Medulla oblongata (tissue), 1 donor: ENCODE measurements at regions not wholly inside any gene's neighbourhood (a gene's known extent, or its start where the extent isn't known, plus 50 kb on each side); places are given as distances from the start of the nearest gene placed in this dataset.

Experiments used
- DNase-seq: peaks from one replicate; pipeline ENCODE4 v3.0.0-alpha.2; 2015; ENCODE audit errors: extremely low spot score

DNA sequence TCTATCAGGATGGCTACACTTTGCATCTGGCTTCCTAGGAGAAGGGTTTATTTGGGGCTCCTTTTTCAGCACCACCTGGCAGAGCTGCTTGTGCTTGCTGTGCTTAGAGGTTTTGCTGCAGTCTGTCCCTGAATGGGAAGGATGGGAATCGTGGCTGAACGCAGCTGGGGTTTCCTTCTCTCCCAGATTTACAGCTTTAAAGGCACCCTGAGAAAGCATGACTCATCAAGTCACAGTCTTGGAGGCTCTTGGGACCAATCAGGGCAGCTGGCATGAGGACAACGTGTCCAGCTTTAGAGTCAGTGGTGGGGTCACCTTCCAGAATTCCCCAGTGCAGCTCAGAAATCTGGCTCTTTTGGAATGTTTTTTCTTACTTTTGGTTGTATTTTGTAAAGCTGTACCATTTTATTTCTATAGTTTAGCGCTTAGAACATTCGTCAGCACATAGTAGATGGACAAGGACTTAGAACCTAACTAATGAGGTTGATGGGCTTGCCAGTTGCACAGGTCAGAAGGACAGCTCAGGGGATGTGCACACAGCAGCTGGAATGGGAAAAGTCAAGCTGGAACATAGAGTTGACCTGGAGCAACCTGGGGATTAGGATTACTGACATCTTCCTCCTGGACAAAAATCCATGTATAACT is 222.6 kb downstream of the PRDM2 start:
- DNase-seq: no peak

GRCh38 chr1:13926556-13926955 is 226.6 kb downstream of the PRDM2 start:
- no peak for DNase-seq

GRCh38 chr1:13927736-13928135 is 227.7 kb downstream of the PRDM2 start:
- DNase-seq: no peak

DNA sequence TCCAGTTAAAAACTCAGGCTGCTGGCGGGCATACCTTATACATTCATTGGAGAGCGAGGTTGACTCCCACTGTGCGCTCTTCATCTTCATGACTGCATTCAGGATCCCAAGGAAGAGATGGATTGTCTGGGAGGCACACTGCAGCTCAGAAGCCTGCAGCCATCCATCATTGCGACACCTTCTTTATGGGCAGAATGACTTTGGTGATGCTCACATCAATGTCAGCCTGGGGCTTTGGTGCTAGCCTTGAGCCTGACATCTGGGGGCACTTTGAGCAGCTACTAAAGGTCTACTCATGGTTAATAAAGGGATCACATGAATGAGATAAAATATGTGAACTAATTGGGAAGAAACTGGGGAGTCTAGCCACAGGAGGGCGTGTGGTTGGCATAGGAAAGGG is 229.3 kb downstream of the PRDM2 start:
- no peak for DNase-seq

GRCh38 chr1:13930151-13930550 is 230.2 kb downstream of the PRDM2 start:
- no peak for DNase-seq

- DNase-seq: no peak
Measured at GRCh38 chr1:13931226-13931625, 231.2 kb downstream of the PRDM2 start.

DNA sequence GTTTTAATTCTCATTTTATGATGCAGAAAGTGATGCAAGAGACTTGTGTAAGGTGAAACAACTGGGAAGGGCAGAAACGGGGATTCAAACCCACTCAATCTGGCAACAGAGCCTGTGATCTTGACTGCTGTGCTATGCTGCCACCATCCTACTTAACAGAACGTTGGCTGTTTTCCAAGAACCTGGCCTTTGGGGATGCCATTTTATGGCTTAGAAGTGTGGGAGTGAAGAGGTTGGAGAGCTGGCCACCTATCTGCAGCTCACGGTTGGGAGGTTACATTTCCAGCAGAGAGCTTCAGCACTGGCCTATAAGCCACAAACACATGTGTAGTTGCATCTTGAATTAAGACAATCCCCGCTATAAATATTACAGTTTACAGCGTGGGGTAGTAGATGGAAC is 235.3 kb downstream of the PRDM2 start:
- no peak for DNase-seq

- DNase-seq: no peak
Measured at GRCh38 chr1:13941315-13941714, 241.3 kb downstream of the PRDM2 start.

GRCh38 chr1:13943055-13943454 is 243.1 kb downstream of the PRDM2 start:
- no peak for DNase-seq

DNA sequence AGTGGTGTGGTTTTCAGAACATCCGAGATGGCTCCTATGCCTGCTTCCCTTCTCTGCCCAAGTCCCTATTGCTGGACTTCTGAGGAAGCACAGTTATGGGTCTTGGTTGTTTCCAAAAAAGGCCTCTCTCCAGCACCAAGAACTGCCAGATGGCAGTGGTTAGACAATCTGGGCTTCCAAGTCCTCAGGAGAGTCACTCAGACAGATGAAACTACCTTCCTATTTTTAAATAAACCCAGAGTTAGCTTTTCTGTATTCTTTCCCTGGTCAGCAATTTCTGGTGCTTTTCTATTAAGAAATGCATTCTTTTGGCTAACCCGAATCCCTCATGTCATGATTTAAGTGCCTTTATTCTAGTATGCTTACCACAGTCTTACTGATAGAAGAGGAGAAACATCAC is 245.9 kb downstream of the PRDM2 start:
- DNase-seq: no peak

DNA sequence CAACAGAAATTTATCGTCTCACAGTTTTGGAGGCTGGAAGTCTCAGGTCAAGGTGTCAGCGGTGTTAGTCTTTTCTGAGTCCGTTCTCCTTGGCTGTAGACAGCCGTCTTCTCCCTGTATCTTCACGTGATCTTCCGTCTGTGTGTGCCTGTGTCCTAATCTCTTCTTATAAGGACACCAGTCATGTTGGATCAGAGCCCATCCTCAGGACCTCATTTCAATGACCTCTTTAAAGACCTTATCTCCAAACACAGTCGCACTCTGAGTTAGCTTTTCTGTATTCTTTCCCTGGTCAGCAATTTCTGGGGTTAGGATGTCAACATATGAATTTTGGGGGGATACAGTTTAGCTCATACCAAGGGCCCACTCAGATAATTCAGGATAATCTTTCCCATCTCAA is 247.7 kb downstream of the PRDM2 start:
- DNase-seq: no peak

DNA sequence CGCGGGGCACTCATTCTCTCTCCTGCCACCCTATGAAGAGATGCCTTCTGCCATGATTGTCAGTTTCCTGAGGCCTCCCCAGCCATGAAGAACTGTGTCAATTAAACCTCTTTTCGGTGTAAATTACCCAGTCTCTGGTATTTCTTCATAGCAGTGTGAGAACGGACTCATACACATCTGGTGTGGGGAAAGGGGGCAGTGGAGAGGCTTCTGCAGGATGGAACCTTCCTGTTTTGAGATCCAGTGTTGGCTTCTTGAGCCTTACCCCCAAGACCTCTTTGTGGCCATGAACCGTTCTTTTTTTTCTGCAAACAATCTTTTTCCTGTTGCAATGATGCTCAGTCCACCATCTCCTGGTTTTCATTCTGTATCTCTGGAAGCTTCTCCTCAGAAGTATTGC is 248.4 kb downstream of the PRDM2 start:
- no peak for DNase-seq

DNA sequence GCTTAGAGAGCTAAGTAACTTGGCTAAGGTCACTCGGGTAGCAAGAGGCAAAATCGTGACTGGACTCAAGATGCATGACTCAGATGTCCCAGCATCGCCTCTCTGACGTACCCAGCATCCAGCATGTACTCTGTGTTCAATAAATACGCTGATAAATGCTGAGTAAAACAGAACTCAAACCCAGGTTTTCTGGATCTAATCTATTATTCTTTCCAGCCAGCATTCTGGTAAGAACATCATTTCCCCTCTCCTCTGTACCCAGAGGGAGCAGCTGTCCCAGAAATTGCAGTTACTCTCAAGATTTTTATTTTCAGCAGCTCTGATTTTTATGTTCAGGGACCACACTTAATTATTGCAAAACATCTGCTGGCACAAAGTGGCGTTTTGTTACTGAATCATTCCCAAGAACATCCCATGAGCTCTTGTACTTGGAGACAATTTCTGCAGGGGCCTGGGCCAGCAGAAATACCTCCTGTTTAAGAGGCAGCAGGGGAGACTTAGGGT is 249.0 kb downstream of the PRDM2 start:
- DNase-seq: peak; percentile 15

GRCh38 chr1:13949546-13949945 is 249.6 kb downstream of the PRDM2 start:
- no peak for DNase-seq

- no peak for DNase-seq
Measured at GRCh38 chr1:13950637-13951036, 250.6 kb downstream of the PRDM2 start.

DNA sequence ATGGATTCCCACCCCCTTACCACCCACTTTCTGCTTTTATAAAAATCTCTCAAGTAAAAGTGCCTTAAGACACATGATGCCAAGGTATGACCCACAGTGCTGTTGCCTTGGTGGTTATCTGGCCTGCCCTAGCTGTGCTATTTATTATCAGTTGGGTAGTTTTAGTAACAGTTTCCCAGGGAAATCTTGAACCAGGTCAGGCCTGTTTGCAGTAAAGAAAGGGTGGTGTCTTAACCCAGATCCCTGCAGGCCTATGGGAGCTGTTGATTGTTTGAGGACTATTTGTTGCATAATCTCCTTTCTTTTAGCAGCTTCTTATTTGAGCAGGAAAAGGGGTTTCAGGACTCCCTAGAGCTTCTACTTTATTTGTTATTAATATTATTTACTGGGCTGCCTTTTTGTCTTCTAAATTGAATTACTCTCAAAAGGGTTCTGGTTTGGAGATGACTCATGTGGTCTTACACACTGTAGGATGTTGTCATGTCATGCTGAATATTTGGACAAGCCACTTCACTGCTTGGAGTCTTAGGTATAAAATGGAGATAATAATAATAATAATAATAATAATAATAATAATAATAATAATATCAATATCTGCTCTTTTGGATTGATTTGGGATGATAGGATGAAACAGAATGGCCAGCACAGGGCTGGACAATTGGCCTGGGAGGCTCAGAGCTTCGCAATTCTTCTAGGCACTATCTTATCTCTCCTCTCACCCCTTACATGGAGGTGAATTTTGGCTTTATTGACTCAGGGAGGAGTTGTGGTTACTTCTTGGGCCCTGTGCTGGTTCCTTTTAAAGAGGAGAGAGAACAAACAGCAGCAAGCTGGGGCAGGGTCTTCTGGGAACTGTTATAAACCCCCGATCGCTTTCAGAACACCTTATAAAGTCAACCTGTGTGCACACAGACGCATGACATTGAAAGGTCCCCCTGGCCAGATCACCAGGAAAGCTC is 252.1 kb downstream of the PRDM2 start:
- DNase-seq: no peak

DNA sequence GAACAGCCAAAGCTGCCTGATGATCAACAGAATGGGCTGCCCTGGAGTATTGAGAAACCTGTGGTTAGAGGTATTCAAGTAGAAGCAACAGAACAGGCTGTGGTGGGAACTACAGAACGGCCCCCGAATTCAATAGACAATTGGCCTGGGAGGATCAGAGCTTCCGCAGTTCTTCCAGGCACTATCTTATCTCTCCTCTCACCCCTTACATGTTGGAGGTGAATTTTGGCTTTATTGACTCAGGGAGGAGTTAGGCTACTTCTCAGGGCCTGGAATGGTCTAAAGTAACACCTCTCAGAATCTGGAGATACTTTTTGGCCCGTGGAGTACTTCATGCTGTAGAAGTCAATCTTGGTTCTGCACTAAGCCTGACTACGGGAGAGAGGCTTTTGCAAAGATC is 253.0 kb downstream of the PRDM2 start:
- DNase-seq: no peak

DNA sequence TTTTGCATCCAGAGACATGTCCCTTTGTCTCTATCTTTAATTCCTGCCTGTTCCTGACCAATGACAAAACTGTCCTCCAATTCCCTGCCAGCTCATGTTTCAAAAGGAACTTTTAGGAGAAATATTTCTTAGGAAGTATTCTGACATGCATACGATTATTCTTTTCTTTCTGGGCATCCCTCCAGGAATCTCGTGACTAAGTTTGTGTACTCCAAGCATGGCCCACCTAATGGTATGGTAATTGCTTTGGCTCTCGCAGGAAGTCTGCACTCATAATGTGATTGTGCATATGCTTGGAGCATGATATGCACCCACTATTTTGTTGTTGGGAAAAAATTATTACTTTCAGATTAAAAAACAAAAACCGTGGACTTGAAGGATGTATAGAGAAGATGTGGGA is 256.4 kb downstream of the PRDM2 start:
- no peak for DNase-seq

- DNase-seq: peak; percentile 81
Measured at GRCh38 chr1:13960375-13960987, 260.5 kb downstream of the PRDM2 start.

- DNase-seq: no peak
Measured at GRCh38 chr1:13964768-13965167, 264.8 kb downstream of the PRDM2 start.

DNA sequence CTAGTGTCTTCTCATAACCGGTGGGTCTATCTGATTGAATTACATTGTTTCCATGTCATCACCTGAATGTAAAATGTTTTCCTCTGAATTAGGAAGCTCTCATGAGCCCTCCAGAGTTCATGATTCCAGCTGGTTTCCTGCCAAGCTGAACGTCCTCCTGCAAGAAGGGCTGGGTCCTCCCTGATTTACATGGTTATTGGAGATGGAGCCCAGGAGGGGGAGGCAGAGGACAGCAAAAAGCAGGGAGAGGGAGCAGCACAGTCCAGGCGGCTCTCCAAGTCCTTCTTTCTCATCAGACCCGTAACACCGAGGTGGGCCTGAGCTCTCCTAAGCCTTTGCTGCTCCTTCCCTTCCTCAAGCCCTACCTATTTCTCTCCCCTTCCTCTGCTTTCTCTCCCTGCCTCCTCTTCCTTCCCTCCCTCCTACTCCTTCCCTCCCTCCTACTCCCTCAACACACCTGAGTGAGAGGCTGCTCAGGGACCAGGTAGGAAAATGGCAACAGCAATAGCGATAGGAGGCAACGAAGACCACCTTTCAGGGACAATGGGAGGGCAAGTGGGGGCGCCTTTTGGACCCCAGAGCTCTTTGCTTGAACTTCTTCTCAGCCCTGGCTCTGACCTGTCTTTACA is 265.9 kb downstream of the PRDM2 start:
- peak; percentile 75 for DNase-seq

GRCh38 chr1:13967707-13968106 is 267.7 kb downstream of the PRDM2 start:
- DNase-seq: no peak
